ENCODE measurements at regions not wholly inside any gene's neighbourhood (a gene's known extent, or its start where the extent isn't known, plus 50 kb on each side); places are given as distances from the start of the nearest gene placed in this dataset.

DNA sequence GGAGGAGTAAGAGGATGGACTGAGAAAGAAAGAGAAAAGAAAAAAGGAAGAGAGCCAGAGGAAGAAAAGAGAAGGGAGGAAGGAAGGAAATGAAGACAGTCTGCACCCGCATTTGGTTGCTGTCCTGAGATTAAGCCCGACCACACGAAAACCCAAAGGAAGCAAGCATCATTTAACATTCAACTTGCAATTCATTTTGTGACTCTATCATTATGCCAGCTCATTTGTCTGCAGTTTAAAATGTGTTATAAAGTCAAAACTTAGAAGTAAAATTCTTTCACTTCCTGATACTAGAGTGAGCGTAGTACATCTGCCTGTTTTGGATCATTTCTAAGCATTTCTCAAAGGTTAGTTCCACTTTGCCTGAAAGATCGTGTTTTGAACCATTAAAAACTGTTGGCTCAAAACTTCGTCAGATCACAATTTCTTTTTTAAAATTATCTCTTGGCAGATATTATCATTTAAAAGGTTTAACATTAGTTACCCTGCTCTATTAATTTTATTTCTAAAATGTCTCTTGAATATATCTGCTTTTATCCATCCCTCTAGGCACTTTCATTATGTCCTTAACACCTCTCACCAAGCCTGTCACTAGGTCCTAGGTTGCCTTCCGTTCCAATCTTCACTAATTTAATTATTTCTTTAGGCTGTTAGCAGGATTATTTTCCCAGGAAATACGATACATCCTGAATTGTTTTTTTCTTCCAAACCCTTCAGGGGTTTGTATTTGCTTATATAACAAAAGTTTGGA is 240.9 kb downstream of the TLE4 start:
- TF ChIP-seq, protein P1, sequence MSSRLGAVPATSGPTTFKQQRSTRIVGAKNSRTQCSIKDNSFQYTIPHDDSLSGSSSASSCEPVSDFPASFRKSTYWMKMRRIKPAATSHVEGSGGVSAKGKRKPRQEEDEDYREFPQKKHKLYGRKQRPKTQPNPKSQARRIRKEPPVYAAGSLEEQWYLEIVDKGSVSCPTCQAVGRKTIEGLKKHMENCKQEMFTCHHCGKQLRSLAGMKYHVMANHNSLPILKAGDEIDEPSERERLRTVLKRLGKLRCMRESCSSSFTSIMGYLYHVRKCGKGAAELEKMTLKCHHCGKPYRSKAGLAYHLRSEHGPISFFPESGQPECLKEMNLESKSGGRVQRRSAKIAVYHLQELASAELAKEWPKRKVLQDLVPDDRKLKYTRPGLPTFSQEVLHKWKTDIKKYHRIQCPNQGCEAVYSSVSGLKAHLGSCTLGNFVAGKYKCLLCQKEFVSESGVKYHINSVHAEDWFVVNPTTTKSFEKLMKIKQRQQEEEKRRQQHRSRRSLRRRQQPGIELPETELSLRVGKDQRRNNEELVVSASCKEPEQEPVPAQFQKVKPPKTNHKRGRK (tag; IDR thresholded peaks at IDR 0.05): no peak
- TF ChIP-seq, protein P2, sequence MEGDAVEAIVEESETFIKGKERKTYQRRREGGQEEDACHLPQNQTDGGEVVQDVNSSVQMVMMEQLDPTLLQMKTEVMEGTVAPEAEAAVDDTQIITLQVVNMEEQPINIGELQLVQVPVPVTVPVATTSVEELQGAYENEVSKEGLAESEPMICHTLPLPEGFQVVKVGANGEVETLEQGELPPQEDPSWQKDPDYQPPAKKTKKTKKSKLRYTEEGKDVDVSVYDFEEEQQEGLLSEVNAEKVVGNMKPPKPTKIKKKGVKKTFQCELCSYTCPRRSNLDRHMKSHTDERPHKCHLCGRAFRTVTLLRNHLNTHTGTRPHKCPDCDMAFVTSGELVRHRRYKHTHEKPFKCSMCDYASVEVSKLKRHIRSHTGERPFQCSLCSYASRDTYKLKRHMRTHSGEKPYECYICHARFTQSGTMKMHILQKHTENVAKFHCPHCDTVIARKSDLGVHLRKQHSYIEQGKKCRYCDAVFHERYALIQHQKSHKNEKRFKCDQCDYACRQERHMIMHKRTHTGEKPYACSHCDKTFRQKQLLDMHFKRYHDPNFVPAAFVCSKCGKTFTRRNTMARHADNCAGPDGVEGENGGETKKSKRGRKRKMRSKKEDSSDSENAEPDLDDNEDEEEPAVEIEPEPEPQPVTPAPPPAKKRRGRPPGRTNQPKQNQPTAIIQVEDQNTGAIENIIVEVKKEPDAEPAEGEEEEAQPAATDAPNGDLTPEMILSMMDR (IDR thresholded peaks at IDR 0.05 in 2 of 3, conservative IDR thresholded peaks at IDR 0.05 in 1 of 3; ENCODE audit: insufficient read depth in 2 of 3, low read depth in 1 of 3, low read length in 3 of 3): no peak
- TF ChIP-seq CEBPB (tag; IDR thresholded peaks at IDR 0.05) (no peak), ZFP30 (CRISPR knock-in tag; IDR thresholded peaks at IDR 0.05; ENCODE audit: borderline replicate concordance) (no peak), ZNF184 (CRISPR knock-in tag; IDR thresholded peaks at IDR 0.05) (no peak), TBL1XR1 (IDR thresholded peaks at IDR 0.05; ENCODE audit: low read length in 2 of 2) (no peak), ZNF778 (CRISPR knock-in tag; IDR thresholded peaks at IDR 0.05) (no peak), CREB1 (IDR thresholded peaks at IDR 0.05) (no peak), CREB1 (CRISPR knock-in tag; IDR thresholded peaks at IDR 0.05) (no peak), HCFC1 (IDR thresholded peaks at IDR 0.05; ENCODE audit: low read depth, low read length) (no peak), ZNF695 (CRISPR knock-in tag; IDR thresholded peaks at IDR 0.05) (no peak), ZNF263 (CRISPR knock-in tag; IDR thresholded peaks at IDR 0.05; ENCODE audit: borderline replicate concordance) (no peak)
- TF ChIP-seq, protein P3, sequence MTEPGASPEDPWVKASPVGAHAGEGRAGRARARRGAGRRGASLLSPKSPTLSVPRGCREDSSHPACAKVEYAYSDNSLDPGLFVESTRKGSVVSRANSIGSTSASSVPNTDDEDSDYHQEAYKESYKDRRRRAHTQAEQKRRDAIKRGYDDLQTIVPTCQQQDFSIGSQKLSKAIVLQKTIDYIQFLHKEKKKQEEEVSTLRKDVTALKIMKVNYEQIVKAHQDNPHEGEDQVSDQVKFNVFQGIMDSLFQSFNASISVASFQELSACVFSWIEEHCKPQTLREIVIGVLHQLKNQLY (CRISPR knock-in tag; conservative IDR thresholded peaks at IDR 0.05): no peak
